ENCODE measurements at regions not wholly inside any gene's neighbourhood (a gene's known extent, or its start where the extent isn't known, plus 50 kb on each side); places are given as distances from the start of the nearest gene placed in this dataset.

DNA sequence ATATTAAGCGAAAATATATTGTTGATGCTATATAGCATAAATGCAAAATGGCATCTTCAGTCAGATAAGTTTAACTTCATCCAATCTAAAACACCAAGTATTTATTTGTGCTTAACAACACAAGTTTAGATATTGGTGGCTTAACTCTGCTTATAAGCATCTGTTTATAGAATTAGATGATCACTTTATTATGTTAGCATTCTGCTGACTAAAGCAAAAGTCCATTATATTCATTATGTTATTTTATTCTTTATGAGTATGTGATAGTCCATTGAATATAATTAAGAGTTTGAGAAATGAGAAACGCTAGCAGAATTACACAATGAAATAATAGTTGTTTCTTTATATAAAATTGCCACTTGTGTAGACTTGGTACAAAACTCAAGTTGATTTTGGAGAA lies 401.2 kb upstream of the CDH7 start:
- TF ChIP-seq, protein P1, sequence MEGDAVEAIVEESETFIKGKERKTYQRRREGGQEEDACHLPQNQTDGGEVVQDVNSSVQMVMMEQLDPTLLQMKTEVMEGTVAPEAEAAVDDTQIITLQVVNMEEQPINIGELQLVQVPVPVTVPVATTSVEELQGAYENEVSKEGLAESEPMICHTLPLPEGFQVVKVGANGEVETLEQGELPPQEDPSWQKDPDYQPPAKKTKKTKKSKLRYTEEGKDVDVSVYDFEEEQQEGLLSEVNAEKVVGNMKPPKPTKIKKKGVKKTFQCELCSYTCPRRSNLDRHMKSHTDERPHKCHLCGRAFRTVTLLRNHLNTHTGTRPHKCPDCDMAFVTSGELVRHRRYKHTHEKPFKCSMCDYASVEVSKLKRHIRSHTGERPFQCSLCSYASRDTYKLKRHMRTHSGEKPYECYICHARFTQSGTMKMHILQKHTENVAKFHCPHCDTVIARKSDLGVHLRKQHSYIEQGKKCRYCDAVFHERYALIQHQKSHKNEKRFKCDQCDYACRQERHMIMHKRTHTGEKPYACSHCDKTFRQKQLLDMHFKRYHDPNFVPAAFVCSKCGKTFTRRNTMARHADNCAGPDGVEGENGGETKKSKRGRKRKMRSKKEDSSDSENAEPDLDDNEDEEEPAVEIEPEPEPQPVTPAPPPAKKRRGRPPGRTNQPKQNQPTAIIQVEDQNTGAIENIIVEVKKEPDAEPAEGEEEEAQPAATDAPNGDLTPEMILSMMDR (IDR thresholded peaks at IDR 0.05; ENCODE audit: low read depth, low read length): no peak
- TF ChIP-seq EZH2phosphoT487 (IDR thresholded peaks at IDR 0.05; ENCODE audit: low read depth): no peak

Data from OCI-LY3 (cell line).